Esophagus squamous epithelium (tissue), 5 donors: ENCODE measurements at regions not wholly inside any gene's neighbourhood (a gene's known extent, or its start where the extent isn't known, plus 50 kb on each side); places are given as distances from the start of the nearest gene placed in this dataset.

Source experiments
- DNase-seq: peaks from one replicate; lab custom pipeline; 2025; lab: John Stamatoyannopoulos, UW
- H3K27ac ChIP-seq, 4 donors: fragments of 200-600 bp; sonication (generic); one replicate each; pipeline ENCODE4 v1.5.1; 2016 to 2019; ENCODE audit warnings: mild to moderate bottlenecking in 1 of 4
- H3K27me3 ChIP-seq, 4 donors: fragments of 200-600 bp; sonication (generic); 1 replicate in 3 of 4; 2 replicates in 1 of 4; pipeline versions ENCODE4 v1.5.1 to v1.6.0; 2017 to 2021; ENCODE audit warnings: antibody characterized with exemption in 1 of 4
- H3K36me3 ChIP-seq, 3 donors: fragments of 200-600 bp; sonication (generic); one replicate each; pipeline ENCODE4 v1.5.1; 2016 to 2019
- H3K4me1 ChIP-seq, 3 donors: fragments of 200-600 bp; sonication (generic); one replicate each; pipeline ENCODE4 v1.5.1; 2017 to 2019
- H3K4me3 ChIP-seq, 4 donors: fragments of 200-600 bp; sonication (generic); 1 replicate in 3 of 4; 2 replicates in 1 of 4; pipeline ENCODE4 v1.5.1; 2016 to 2019; ENCODE audit warnings: mild to moderate bottlenecking in 2 of 4, moderate library complexity in 1 of 4
- H3K9me3 ChIP-seq, 3 donors: fragments of 200-600 bp; sonication (generic); one replicate each; pipeline ENCODE4 v1.5.1; 2016 to 2019
- POLR2A ChIP-seq, 4 donors: fragments of 450-650 bp; IDR thresholded peaks; one replicate each; pipeline ENCODE4 v1.6.1; 2017; ENCODE audit warnings: antibody characterized with exemption in 4 of 4, mild to moderate bottlenecking in 4 of 4, moderate library complexity in 3 of 4
- WGBS, 2 donors: methylation state at CpG; one replicate each; pipeline ENCODE4 v1.1.5; 2018; 5-methylcytosine and 5-hydroxymethylcytosine counted together
- intact Hi-C: fragments of 100-400 bp; cut with DNase I; formaldehyde crosslinking; loops from one replicate; pipeline ENCODE4 v1.15.0; 2022
- TF ChIP-seq, protein P1 (sequence below), 6 experiments: fragments of 450-650 bp in 4 of 6; fragments of 200-600 bp in 2 of 6; sonication (generic) in 2 of 6; IDR thresholded peaks; one replicate each; pipeline ENCODE4 v1.5.1; 2016 to 2019; ENCODE audit warnings: antibody characterized with exemption in 6 of 6, mild to moderate bottlenecking in 4 of 6, moderate library complexity in 4 of 6
- donor health status: DM: yes; HTN: yes; CAD: no.

DNA sequence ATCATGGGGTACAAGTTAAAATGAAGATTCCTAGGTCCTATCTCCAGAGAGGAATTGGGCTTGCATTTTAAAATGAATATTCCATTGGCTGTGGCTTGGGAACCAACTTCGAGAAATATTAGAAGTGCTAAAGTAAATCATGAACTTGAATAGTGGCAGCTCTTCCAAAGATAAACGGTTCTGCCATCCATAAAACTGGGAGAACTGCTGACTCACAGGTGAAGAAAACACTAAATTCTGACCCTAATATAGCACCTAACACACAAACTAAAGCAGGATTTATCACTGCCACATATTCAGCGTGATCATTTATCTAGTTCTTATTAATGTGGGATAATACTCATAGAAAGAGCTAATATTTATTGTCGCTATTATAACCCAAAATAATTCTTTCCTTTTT is 508.1 kb upstream of the ID4 start:
- peaks cover 0 to 10% (median 0%) of the 10 kb centered on the region in 3 donors for H3K4me1 ChIP-seq
- DNase-seq: no peak
- H3K27ac ChIP-seq: no peak overlapping the region
- H3K36me3 ChIP-seq: no peaks in the 10 kb centered on the region
- no peaks in the 10 kb centered on the region for H3K27me3 ChIP-seq
- no peak overlapping the region for H3K4me3 ChIP-seq
- H3K9me3 ChIP-seq: no peaks in the 10 kb centered on the region
- TF ChIP-seq POLR2A (IDR thresholded peaks at IDR 0.05): no peak
- TF ChIP-seq, protein P1, sequence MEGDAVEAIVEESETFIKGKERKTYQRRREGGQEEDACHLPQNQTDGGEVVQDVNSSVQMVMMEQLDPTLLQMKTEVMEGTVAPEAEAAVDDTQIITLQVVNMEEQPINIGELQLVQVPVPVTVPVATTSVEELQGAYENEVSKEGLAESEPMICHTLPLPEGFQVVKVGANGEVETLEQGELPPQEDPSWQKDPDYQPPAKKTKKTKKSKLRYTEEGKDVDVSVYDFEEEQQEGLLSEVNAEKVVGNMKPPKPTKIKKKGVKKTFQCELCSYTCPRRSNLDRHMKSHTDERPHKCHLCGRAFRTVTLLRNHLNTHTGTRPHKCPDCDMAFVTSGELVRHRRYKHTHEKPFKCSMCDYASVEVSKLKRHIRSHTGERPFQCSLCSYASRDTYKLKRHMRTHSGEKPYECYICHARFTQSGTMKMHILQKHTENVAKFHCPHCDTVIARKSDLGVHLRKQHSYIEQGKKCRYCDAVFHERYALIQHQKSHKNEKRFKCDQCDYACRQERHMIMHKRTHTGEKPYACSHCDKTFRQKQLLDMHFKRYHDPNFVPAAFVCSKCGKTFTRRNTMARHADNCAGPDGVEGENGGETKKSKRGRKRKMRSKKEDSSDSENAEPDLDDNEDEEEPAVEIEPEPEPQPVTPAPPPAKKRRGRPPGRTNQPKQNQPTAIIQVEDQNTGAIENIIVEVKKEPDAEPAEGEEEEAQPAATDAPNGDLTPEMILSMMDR (IDR thresholded peaks at IDR 0.05): no peak
- intact Hi-C loops: no loop called here
- 68 to 84% methylated on average over 4 of the region's 4 CpGs for WGBS, 2 donors

DNA sequence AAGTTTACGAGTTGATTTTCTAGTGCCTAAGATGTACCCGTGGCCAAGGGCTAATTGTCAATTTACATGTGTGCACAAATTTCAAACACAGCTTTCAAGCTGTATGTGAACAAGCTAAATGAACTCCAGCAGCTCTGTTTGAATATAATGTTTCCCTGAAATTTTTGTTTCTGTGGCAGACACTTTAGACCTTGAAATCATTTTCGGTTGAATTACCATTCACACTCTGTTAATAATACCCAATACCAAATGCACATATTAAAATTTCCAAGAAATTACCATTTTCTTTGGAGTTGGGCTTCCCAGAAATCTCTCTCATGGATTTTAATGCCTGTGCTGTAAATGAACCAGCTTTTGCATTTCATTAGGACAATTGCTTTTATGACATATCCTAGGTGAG is 506.1 kb upstream of the ID4 start:
- Histone ChIP-seq H3K27ac (no peak overlapping the region), H3K36me3 (no peaks in the 10 kb centered on the region), H3K4me3 (no peak overlapping the region), H3K9me3 (no peaks in the 10 kb centered on the region), H3K27me3 (no peaks in the 10 kb centered on the region), H3K4me1 (peaks cover 0 to 6% (median 0%) of the 10 kb centered on the region in 3 donors)
- 55 to 75% methylated on average over 3 of the region's 3 CpGs for WGBS, 2 donors
- TF ChIP-seq POLR2A (IDR thresholded peaks at IDR 0.05): no peak
- TF ChIP-seq, protein P1 (IDR thresholded peaks at IDR 0.05): no peak
- intact Hi-C loops: no loop called here
- no peak for DNase-seq

DNA sequence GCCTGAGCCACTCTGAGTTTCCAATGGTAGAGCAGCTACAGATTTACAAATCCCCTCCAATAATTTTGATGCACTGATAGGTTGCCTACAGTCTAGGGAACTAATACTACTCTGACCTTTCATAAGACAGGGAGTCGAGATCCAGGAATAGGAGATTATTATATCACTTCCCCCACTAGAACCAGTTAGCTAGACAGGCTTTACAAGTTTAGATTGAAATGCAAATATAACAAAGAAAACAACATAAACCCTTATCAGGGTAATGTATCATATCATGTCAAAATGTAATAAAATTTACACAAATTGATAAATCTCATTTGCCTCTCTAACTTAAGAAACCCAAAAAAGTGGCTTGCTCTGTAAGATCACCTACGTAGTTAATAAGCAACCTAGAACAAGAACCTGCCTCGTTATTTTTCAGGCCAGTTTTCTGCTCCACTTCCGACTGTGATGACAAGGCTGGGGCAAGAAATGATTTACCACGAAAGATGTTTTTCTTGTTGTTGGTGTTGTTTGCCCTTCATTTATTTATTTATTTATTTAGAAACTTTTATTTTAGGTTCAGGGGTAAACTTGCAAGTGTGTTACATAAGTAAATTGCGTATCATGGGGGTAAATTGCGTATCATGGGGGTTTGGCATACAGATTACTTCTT is 504.2 kb upstream of the ID4 start:
- DNase-seq: no peak
- intact Hi-C loops: no loop called here
- 80 to 90% methylated on average over 7 of the region's 7 CpGs for WGBS, 2 donors
- H3K4me1 ChIP-seq: peaks cover 0 to 2% (median 0%) of the 10 kb centered on the region in 3 donors
- H3K9me3 ChIP-seq: no peaks in the 10 kb centered on the region
- no peak for TF ChIP-seq POLR2A (IDR thresholded peaks at IDR 0.05)
- TF ChIP-seq, protein P1 (IDR thresholded peaks at IDR 0.05): no peak
- no peak overlapping the region for H3K4me3 ChIP-seq
- no peaks in the 10 kb centered on the region for H3K36me3 ChIP-seq
- H3K27ac ChIP-seq: no peak overlapping the region
- no peaks in the 10 kb centered on the region for H3K27me3 ChIP-seq

DNA sequence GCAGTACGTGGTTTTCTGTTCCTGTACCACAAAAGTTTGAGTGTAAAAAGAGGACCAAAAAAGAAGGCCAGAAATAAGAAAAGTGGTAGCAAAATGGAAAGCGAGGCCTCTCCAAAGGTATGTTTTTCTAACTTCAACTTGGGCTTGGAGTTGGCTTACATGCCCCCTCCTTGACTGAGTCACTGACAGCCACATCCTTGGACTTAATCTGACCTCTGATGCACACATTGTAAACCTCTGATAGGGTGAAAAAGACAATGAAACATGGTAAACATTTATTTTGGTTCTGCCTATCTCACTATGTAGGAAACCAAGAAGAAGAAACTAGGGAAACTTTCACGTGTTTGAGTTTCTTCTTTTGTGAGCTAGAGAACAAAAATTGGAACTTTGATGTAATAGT is 503.2 kb upstream of the ID4 start:
- WGBS, 2 donors: 73 to 92% methylated on average over 3 of the region's 3 CpGs
- no peak for DNase-seq
- Histone ChIP-seq H3K4me3 (no peak overlapping the region), H3K36me3 (no peaks in the 10 kb centered on the region), H3K27ac (no peak overlapping the region), H3K4me1 (no peaks in the 10 kb centered on the region), H3K27me3 (no peaks in the 10 kb centered on the region), H3K9me3 (no peaks in the 10 kb centered on the region)
- intact Hi-C loops: no loop called here
- TF ChIP-seq, protein P1 (IDR thresholded peaks at IDR 0.05): no peak
- no peak for TF ChIP-seq POLR2A (IDR thresholded peaks at IDR 0.05)

DNA sequence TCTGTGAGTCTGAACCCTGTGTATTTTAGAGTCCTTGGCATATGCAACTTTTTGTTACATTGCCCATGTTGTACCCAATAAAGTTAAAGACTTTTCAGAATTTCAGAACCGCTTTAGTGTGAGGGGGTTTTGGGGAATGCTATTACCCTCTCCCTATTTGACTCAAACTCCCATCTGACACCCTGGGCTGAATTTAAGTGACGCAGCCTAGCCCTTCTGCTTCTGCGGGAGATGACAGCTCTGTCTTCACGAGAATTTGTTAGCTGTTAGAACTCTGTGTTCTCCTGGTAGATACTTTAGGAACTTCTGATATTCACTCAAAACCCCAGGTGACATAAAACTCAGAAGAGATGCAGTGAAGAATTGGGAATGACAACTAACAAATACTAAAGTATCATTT is 500.6 kb upstream of the ID4 start:
- no peak for DNase-seq
- Histone ChIP-seq H3K27me3 (no peaks in the 10 kb centered on the region), H3K4me1 (no peaks in the 10 kb centered on the region), H3K27ac (no peak overlapping the region), H3K9me3 (no peaks in the 10 kb centered on the region), H3K4me3 (no peak overlapping the region), H3K36me3 (no peaks in the 10 kb centered on the region)
- TF ChIP-seq, protein P1 (IDR thresholded peaks at IDR 0.05): no peak
- no peak for TF ChIP-seq POLR2A (IDR thresholded peaks at IDR 0.05)
- 81 to 94% methylated on average over 4 of the region's 4 CpGs for WGBS, 2 donors
- intact Hi-C loops: no loop called here
